ENCODE measurements at regions not wholly inside any gene's neighbourhood (a gene's known extent, or its start where the extent isn't known, plus 50 kb on each side); places are given as distances from the start of the nearest gene placed in this dataset.

- Histone ChIP-seq H3K4ac (ENCODE audit: low read length) (no peak overlapping the region), H4K91ac (ENCODE audit: low read depth, low read length, poor library complexity) (no peak overlapping the region), H4K8ac (ENCODE audit: low read depth, low read length) (no peak overlapping the region), H2BK15ac (ENCODE audit: low read length) (no peak overlapping the region), H3K9me3 (replicated peaks in 1 of 2; ENCODE audit: control insufficient read depth in 2 of 2, insufficient read depth in 1 of 2, low read depth in 1 of 2, low read length in 2 of 2) (no peaks in the 10 kb centered on the region), H3K36me3 (replicated peaks in 1 of 2; ENCODE audit: control insufficient read depth in 2 of 2, insufficient read depth in 2 of 2, low read length in 2 of 2) (no peaks in the 10 kb centered on the region), H2BK120ac (ENCODE audit: low read depth, low read length) (no peak overlapping the region), H3K14ac (ENCODE audit: low read length) (no peak overlapping the region), H3K27ac (replicated peaks; ENCODE audit: low read length) (no peak overlapping the region), H3K23ac (ENCODE audit: low read depth, low read length, poor library complexity) (no peak overlapping the region), H3K18ac (ENCODE audit: low read length) (peak overlapping the region; percentile 22), H3K4me1 (ENCODE audit: control insufficient read depth in 2 of 2, insufficient read depth in 1 of 2, low read depth in 1 of 2, low read length in 2 of 2) (peaks cover 0 to 2% of the 10 kb centered on the region in 2 donors), H3K27me3 (ENCODE audit: control insufficient read depth in 3 of 3, insufficient read depth in 3 of 3, low read depth in 1 of 3, low read length in 3 of 3) (no peaks in the 10 kb centered on the region), H3K4me2 (ENCODE audit: insufficient read depth, low read length, poor library complexity, severe bottlenecking) (no peak overlapping the region), H3K9ac (ENCODE audit: low read depth, low read length, poor library complexity) (no peak overlapping the region), H2AK5ac (ENCODE audit: low read depth, low read length) (no peak overlapping the region), H2AFZ (ENCODE audit: low read length) (no peak overlapping the region), H3K79me1 (ENCODE audit: low read depth, low read length) (no peaks in the 10 kb centered on the region), H2BK5ac (ENCODE audit: low read length) (no peak overlapping the region), H2BK12ac (ENCODE audit: low read length) (no peak overlapping the region), H3K4me3 (ENCODE audit: low read length in 2 of 2) (no peak overlapping the region)
- no peak for DNase-seq (ENCODE audit: low spot score)
- no CpG with 5 or more reads among the region's 11 CpGs for WGBS, 2 donors (ENCODE audit: extremely low coverage in 2 of 2, insufficient read length in 2 of 2, insufficient replicate concordance in 1 of 2)
Observed at GRCh38 chr10:117796130-117796745, 250.5 kb downstream of the RAB11FIP2 start.

- no peak overlapping the region for H3K23ac ChIP-seq (ENCODE audit: low read depth, low read length, poor library complexity)
- H3K36me3 ChIP-seq (replicated peaks in 1 of 2; ENCODE audit: control insufficient read depth in 2 of 2, insufficient read depth in 2 of 2, low read length in 2 of 2), result no peaks in the 10 kb centered on the region
- no peak overlapping the region for H4K8ac ChIP-seq (ENCODE audit: low read depth, low read length)
- no peak overlapping the region for H2BK15ac ChIP-seq (ENCODE audit: low read length)
- H3K18ac ChIP-seq (ENCODE audit: low read length), result no peak overlapping the region
- no peak overlapping the region for H3K4me3 ChIP-seq (ENCODE audit: low read length in 2 of 2)
- H2BK12ac ChIP-seq (ENCODE audit: low read length), result no peak overlapping the region
- no peak overlapping the region for H3K4me2 ChIP-seq (ENCODE audit: insufficient read depth, low read length, poor library complexity, severe bottlenecking)
- no peak overlapping the region for H2AK5ac ChIP-seq (ENCODE audit: low read depth, low read length)
- no peak overlapping the region for H3K9ac ChIP-seq (ENCODE audit: low read depth, low read length, poor library complexity)
- H3K4ac ChIP-seq (ENCODE audit: low read length), result no peak overlapping the region
- no peak overlapping the region for H2AFZ ChIP-seq (ENCODE audit: low read length)
- no peaks in the 10 kb centered on the region for H3K9me3 ChIP-seq (replicated peaks in 1 of 2; ENCODE audit: control insufficient read depth in 2 of 2, insufficient read depth in 1 of 2, low read depth in 1 of 2, low read length in 2 of 2)
- DNase-seq (ENCODE audit: low spot score), result no peak
- H3K79me1 ChIP-seq (ENCODE audit: low read depth, low read length), result no peaks in the 10 kb centered on the region
- no peaks in the 10 kb centered on the region for H3K27me3 ChIP-seq (ENCODE audit: control insufficient read depth in 3 of 3, insufficient read depth in 3 of 3, low read depth in 1 of 3, low read length in 3 of 3)
- H4K91ac ChIP-seq (ENCODE audit: low read depth, low read length, poor library complexity), result no peak overlapping the region
- peaks cover 0 to 3% of the 10 kb centered on the region in 2 donors for H3K4me1 ChIP-seq (ENCODE audit: control insufficient read depth in 2 of 2, insufficient read depth in 1 of 2, low read depth in 1 of 2, low read length in 2 of 2)
- H2BK120ac ChIP-seq (ENCODE audit: low read depth, low read length), result no peak overlapping the region
- H2BK5ac ChIP-seq (ENCODE audit: low read length), result no peak overlapping the region
- H3K27ac ChIP-seq (replicated peaks; ENCODE audit: low read length), result no peak overlapping the region
- no CpG with 5 or more reads among the region's 10 CpGs for WGBS, 2 donors (ENCODE audit: extremely low coverage in 2 of 2, insufficient read length in 2 of 2, insufficient replicate concordance in 1 of 2)
- H3K14ac ChIP-seq (ENCODE audit: low read length), result no peak overlapping the region
Observed at GRCh38 chr10:117797296-117797695, 249.4 kb downstream of the RAB11FIP2 start.

GRCh38 chr10:117801691-117802090 is 245.1 kb downstream of the RAB11FIP2 start:
- Histone ChIP-seq H4K91ac (ENCODE audit: low read depth, low read length, poor library complexity) (no peak overlapping the region), H3K9me3 (replicated peaks in 1 of 2; ENCODE audit: control insufficient read depth in 2 of 2, insufficient read depth in 1 of 2, low read depth in 1 of 2, low read length in 2 of 2) (no peaks in the 10 kb centered on the region), H3K36me3 (replicated peaks in 1 of 2; ENCODE audit: control insufficient read depth in 2 of 2, insufficient read depth in 2 of 2, low read length in 2 of 2) (no peaks in the 10 kb centered on the region), H3K23ac (ENCODE audit: low read depth, low read length, poor library complexity) (no peak overlapping the region), H3K27me3 (ENCODE audit: control insufficient read depth in 3 of 3, insufficient read depth in 3 of 3, low read depth in 1 of 3, low read length in 3 of 3) (peaks cover 0 to 4% (median 0%) of the 10 kb centered on the region in 3 experiments), H2BK5ac (ENCODE audit: low read length) (peak overlapping the region; percentile 76), H4K8ac (ENCODE audit: low read depth, low read length) (no peak overlapping the region), H3K27ac (replicated peaks; ENCODE audit: low read length) (no peak overlapping the region), H2BK15ac (ENCODE audit: low read length) (peak overlapping the region; percentile 24), H3K4me3 (ENCODE audit: low read length in 2 of 2) (no peak overlapping the region), H2AK5ac (ENCODE audit: low read depth, low read length) (no peak overlapping the region), H3K9ac (ENCODE audit: low read depth, low read length, poor library complexity) (no peak overlapping the region), H3K4me2 (ENCODE audit: insufficient read depth, low read length, poor library complexity, severe bottlenecking) (no peak overlapping the region), H3K14ac (ENCODE audit: low read length) (no peak overlapping the region), H2BK120ac (ENCODE audit: low read depth, low read length) (no peak overlapping the region), H3K4ac (ENCODE audit: low read length) (no peak overlapping the region), H2BK12ac (ENCODE audit: low read length) (no peak overlapping the region), H3K79me1 (ENCODE audit: low read depth, low read length) (no peaks in the 10 kb centered on the region), H2AFZ (ENCODE audit: low read length) (no peak overlapping the region), H3K4me1 (ENCODE audit: control insufficient read depth in 2 of 2, insufficient read depth in 1 of 2, low read depth in 1 of 2, low read length in 2 of 2) (peaks cover 0 to 13% of the 10 kb centered on the region in 2 donors), H3K18ac (ENCODE audit: low read length) (peak overlapping the region; percentile 4)
- no peak for DNase-seq (ENCODE audit: low spot score)
- WGBS, 2 donors (ENCODE audit: extremely low coverage in 2 of 2, insufficient read length in 2 of 2, insufficient replicate concordance in 1 of 2), result no CpG with 5 or more reads among the region's 7 CpGs

GRCh38 chr10:117804470-117805011 is 242.2 kb downstream of the RAB11FIP2 start:
- Histone ChIP-seq H3K36me3 (replicated peaks in 1 of 2; ENCODE audit: control insufficient read depth in 2 of 2, insufficient read depth in 2 of 2, low read length in 2 of 2) (no peaks in the 10 kb centered on the region), H3K23ac (ENCODE audit: low read depth, low read length, poor library complexity) (no peak overlapping the region), H2BK15ac (ENCODE audit: low read length) (no peak overlapping the region), H2AFZ (ENCODE audit: low read length) (no peak overlapping the region), H3K4me3 (ENCODE audit: low read length in 2 of 2) (no peak overlapping the region), H4K8ac (ENCODE audit: low read depth, low read length) (no peak overlapping the region), H3K79me1 (ENCODE audit: low read depth, low read length) (no peaks in the 10 kb centered on the region), H3K4ac (ENCODE audit: low read length) (no peak overlapping the region), H3K14ac (ENCODE audit: low read length) (no peak overlapping the region), H3K4me2 (ENCODE audit: insufficient read depth, low read length, poor library complexity, severe bottlenecking) (no peak overlapping the region), H2BK12ac (ENCODE audit: low read length) (no peak overlapping the region), H2AK5ac (ENCODE audit: low read depth, low read length) (no peak overlapping the region), H3K27me3 (ENCODE audit: control insufficient read depth in 3 of 3, insufficient read depth in 3 of 3, low read depth in 1 of 3, low read length in 3 of 3) (peaks cover 0 to 4% (median 0%) of the 10 kb centered on the region in 3 experiments), H3K27ac (replicated peaks; ENCODE audit: low read length) (no peak overlapping the region), H3K9ac (ENCODE audit: low read depth, low read length, poor library complexity) (no peak overlapping the region), H2BK120ac (ENCODE audit: low read depth, low read length) (no peak overlapping the region), H2BK5ac (ENCODE audit: low read length) (no peak overlapping the region), H3K18ac (ENCODE audit: low read length) (no peak overlapping the region), H3K9me3 (replicated peaks in 1 of 2; ENCODE audit: control insufficient read depth in 2 of 2, insufficient read depth in 1 of 2, low read depth in 1 of 2, low read length in 2 of 2) (no peaks in the 10 kb centered on the region), H3K4me1 (ENCODE audit: control insufficient read depth in 2 of 2, insufficient read depth in 1 of 2, low read depth in 1 of 2, low read length in 2 of 2) (peaks cover 0 to 13% of the 10 kb centered on the region in 2 donors), H4K91ac (ENCODE audit: low read depth, low read length, poor library complexity) (no peak overlapping the region)
- peak; percentile 48 for DNase-seq (ENCODE audit: low spot score)
- no CpG with 5 or more reads among the region's 13 CpGs for WGBS, 2 donors (ENCODE audit: extremely low coverage in 2 of 2, insufficient read length in 2 of 2, insufficient replicate concordance in 1 of 2)
